HepG2 (cell line): ENCODE measurements at regions not wholly inside any gene's neighbourhood (a gene's known extent, or its start where the extent isn't known, plus 50 kb on each side); places are given as distances from the start of the nearest gene placed in this dataset.

ENCODE experiments used
- ATAC-seq: fragments of 200-7000 bp; cut with Tn5 transposase; 3 replicates; pipeline ENCODE4 v1.9.1; 2020; ENCODE audit warnings: mild to moderate bottlenecking, moderate library complexity
- BruUV-seq: library from RNA; stranded (reverse); fragments of 400-500 nt; replicated peaks from 2 replicates; lab custom pipeline; 2021; lab: Mats Ljungman, UMichigan
- CTCF ChIA-PET: fragments of 300-600 bp; formaldehyde crosslinking; extraction: SDS; loops from one replicate; lab custom pipeline; 2021; ENCODE audit warnings: low total read pairs, inconsistent platforms, low intra/inter-chr PET ratio; lab: Yijun Ruan, JAX
- POLR2A ChIA-PET: fragments of 350-600 bp; sonication (Branson Sonifier 250); formaldehyde crosslinking; loops from one replicate; lab custom pipeline; 2020; ENCODE audit warnings: antibody characterized with exemption, inconsistent platforms; lab: Yijun Ruan, JAX
- DNase-seq: peaks from one replicate; pipeline ENCODE4 v3.0.0-alpha.2; 2015; ENCODE audit warnings: low spot score
- FAIRE-seq: peaks from 3 replicates; lab custom pipeline; 2011; peaks lifted over from hg19 to GRCh38; lab: Jason Lieb, UNC
- H2AFZ ChIP-seq: one replicate; pipeline ENCODE4 v1.6.1; 2011; ENCODE audit warnings: low read length, inconsistent platforms
- H3K27ac ChIP-seq: fragments of 300-600 bp; 3 replicates; pipeline ENCODE4 v1.8.0; 2011; ENCODE audit warnings: mixed run types, mild to moderate bottlenecking, mixed read lengths, low read length, inconsistent platforms; ENCODE audit not compliant: insufficient read depth; ENCODE audit errors: extremely low read length
- H3K27me3 ChIP-seq, 2 experiments: fragments of 200-600 bp in 1 of 2; 2 replicates in 1 of 2; 3 replicates in 1 of 2; pipeline versions ENCODE4 v1.6.0 to v1.8.0; 2011; ENCODE audit warnings: low read length in 2 of 2, mild to moderate bottlenecking in 2 of 2, moderate library complexity in 2 of 2, inconsistent platforms in 1 of 2; ENCODE audit not compliant: insufficient read depth in 2 of 2, control insufficient read depth in 1 of 2
- H3K36me3 ChIP-seq, 2 experiments: fragments of 200-600 bp in 1 of 2; replicated peaks in 1 of 2; 2 replicates in 1 of 2; 3 replicates in 1 of 2; pipeline versions ENCODE4 v1.5.1 to v1.8.0; 2011; ENCODE audit warnings: low read length in 2 of 2, inconsistent platforms in 1 of 2; ENCODE audit not compliant: insufficient read depth in 2 of 2, control insufficient read depth in 1 of 2
- H3K4me1 ChIP-seq: 2 replicates; pipeline ENCODE4 v1.5.1; 2012; ENCODE audit warnings: low read length, inconsistent platforms; ENCODE audit not compliant: insufficient read depth
- H3K4me2 ChIP-seq: 2 replicates; pipeline ENCODE4 v1.6.0; 2011; ENCODE audit warnings: low read depth, low read length, inconsistent platforms
- H3K4me3 ChIP-seq, 3 experiments: fragments of 200-600 bp in 1 of 3; sonication (generic), shearing (Covaris generic) in 1 of 3; replicated peaks in 1 of 3; 2 replicates each; pipeline ENCODE4 v1.5.1; 2011 to 2016; ENCODE audit warnings: low read length in 3 of 3, inconsistent platforms in 2 of 3, low read depth in 2 of 3, mild to moderate bottlenecking in 2 of 3, control low read depth in 1 of 3, mixed read lengths in 1 of 3; ENCODE audit not compliant: insufficient read depth in 1 of 3
- H3K79me2 ChIP-seq: one replicate; pipeline ENCODE4 v1.6.1; 2011; ENCODE audit warnings: low read length, inconsistent platforms; ENCODE audit not compliant: insufficient read depth
- H3K9ac ChIP-seq: 2 replicates; pipeline ENCODE4 v1.6.0; 2011; ENCODE audit warnings: mild to moderate bottlenecking, low read depth, low read length, inconsistent platforms; ENCODE audit not compliant: insufficient read depth
- H3K9me3 ChIP-seq: 2 replicates; pipeline ENCODE4 v1.5.1; 2012; ENCODE audit warnings: mild to moderate bottlenecking, low read length
- H4K20me1 ChIP-seq: 2 replicates; pipeline ENCODE4 v1.6.0; 2011; ENCODE audit warnings: inconsistent platforms, mild to moderate bottlenecking, low read length, moderate library complexity; ENCODE audit not compliant: insufficient read depth
- BCLAF1 ChIP-seq: fragments of 450-650 bp; IDR thresholded peaks from 2 replicates; pipeline ENCODE4 v1.6.1; 2017; ENCODE audit warnings: mild to moderate bottlenecking
- FLYWCH1 ChIP-seq: sonication (generic); formaldehyde crosslinking; IDR thresholded peaks from 2 replicates; pipeline ENCODE4 v1.8.1; 2023; ENCODE audit warnings: mild to moderate bottlenecking, missing genetic modification reagents
- MEIS1 ChIP-seq: sonication (generic); formaldehyde crosslinking; IDR thresholded peaks from 2 replicates; pipeline ENCODE4 v1.9.0; 2021; ENCODE audit warnings: mild to moderate bottlenecking, missing genetic modification reagents, moderate library complexity, borderline replicate concordance
- PLRG1 ChIP-seq: fragments of 450-650 bp; conservative IDR thresholded peaks from 2 replicates; pipeline ENCODE4 v1.6.1; 2016
- TGIF2 ChIP-seq: IDR thresholded peaks from 2 replicates; pipeline ENCODE4 v1.6.1; 2016; ENCODE audit warnings: control low read depth, missing compliant biosample characterization
- ZNF142 ChIP-seq: sonication (generic); formaldehyde crosslinking; IDR thresholded peaks from 2 replicates; pipeline ENCODE4 v1.4.0; 2020; ENCODE audit warnings: missing genetic modification reagents
- ZNF17 ChIP-seq: sonication (generic); formaldehyde crosslinking; IDR thresholded peaks from 2 replicates; pipeline ENCODE4 v1.5.0; 2020; ENCODE audit warnings: mild to moderate bottlenecking, missing genetic modification reagents
- ZNF484 ChIP-seq: sonication (generic); formaldehyde crosslinking; IDR thresholded peaks from 2 replicates; pipeline ENCODE4 v1.5.1; 2020; ENCODE audit warnings: mild to moderate bottlenecking, low read depth, missing genetic modification reagents, borderline replicate concordance
- WGBS: methylation state at CpG from one replicate; pipeline ENCODE4 v1.1.6; 2017; ENCODE audit warnings: low lambda C conversion rate; 5-methylcytosine and 5-hydroxymethylcytosine counted together
- in situ Hi-C: cut with HindIII; loops from 2 replicates; pipeline ENCODE4 v1.10.0; 2017; ENCODE audit warnings: low pct_unique_long_range_greater_than_20kb; ENCODE audit not compliant: extremely low pct_ligation_motif_present
- intact Hi-C: fragments of 100-400 bp; cut with micrococcal nuclease; formaldehyde crosslinking; loops from one replicate; pipeline ENCODE4 v1.10.0; 2022; ENCODE audit not compliant: unreplicated experiment

- Histone ChIP-seq H3K36me3 (no peaks in the 10 kb centered on the region), H2AFZ (no peak overlapping the region), H4K20me1 (no peaks in the 10 kb centered on the region), H3K9ac (no peak overlapping the region), H3K4me1 (no peaks in the 10 kb centered on the region), H3K27me3 (no peaks in the 10 kb centered on the region), H3K27ac (no peak overlapping the region), H3K79me2 (no peaks in the 10 kb centered on the region), H3K4me3 (no peak overlapping the region), H3K9me3 (no peaks in the 10 kb centered on the region), H3K4me2 (no peak overlapping the region)
- TF ChIP-seq ZNF142 (CRISPR knock-in tag) (no peak), ZNF484 (no peak), ZNF17 (CRISPR knock-in tag) (no peak), BCLAF1 (no peak), TGIF2 (CRISPR knock-in tag) (no peak), MEIS1 (no peak), FLYWCH1 (CRISPR knock-in tag) (no peak), PLRG1 (no peak)
- DNase-seq = no peak
- POLR2A ChIA-PET = no interaction called here
- CTCF ChIA-PET = no interaction called here
- no TSS peak for BruUV-seq
- intact Hi-C loops = no loop called here
- no peak for FAIRE-seq
- in situ Hi-C loops = no loop called here
- ATAC-seq = no peak
- WGBS = 37% methylated on average over 9 of the region's 10 CpGs
Observed at GRCh38 chr5:5978501-5979376, 399.6 kb downstream of the MED10 start.
